BLaER1 (cell line): ENCODE measurements at regions not wholly inside any gene's neighbourhood (a gene's known extent, or its start where the extent isn't known, plus 50 kb on each side); places are given as distances from the start of the nearest gene placed in this dataset.

Source experiments
- H3K27ac ChIP-seq: shearing (Covaris generic); formaldehyde crosslinking; 2 replicates; pipeline ENCODE4 v1.8.1; 2022
- H3K27me3 ChIP-seq: shearing (Covaris generic); formaldehyde crosslinking; 2 replicates; pipeline ENCODE4 v1.8.1; 2022
- H3K36me3 ChIP-seq: shearing (Covaris generic); formaldehyde crosslinking; 2 replicates; pipeline ENCODE4 v1.8.1; 2022
- H3K4me1 ChIP-seq: shearing (Covaris generic); formaldehyde crosslinking; 2 replicates; pipeline ENCODE4 v1.8.1; 2022
- H3K4me2 ChIP-seq: shearing (Covaris generic); formaldehyde crosslinking; 2 replicates; pipeline ENCODE4 v1.8.1; 2022
- H3K4me3 ChIP-seq: shearing (Covaris generic); formaldehyde crosslinking; 2 replicates; pipeline ENCODE4 v1.8.1; 2022
- H3K9ac ChIP-seq: shearing (Covaris generic); formaldehyde crosslinking; 2 replicates; pipeline ENCODE4 v1.8.1; 2022
- H3K9me3 ChIP-seq: shearing (Covaris generic); formaldehyde crosslinking; 2 replicates; pipeline ENCODE4 v1.8.1; 2022
- H4K20me1 ChIP-seq: shearing (Covaris generic); formaldehyde crosslinking; 2 replicates; pipeline ENCODE4 v1.8.1; 2022
- Cebpa-rat ChIP-seq: shearing (Covaris generic); IDR thresholded peaks from 2 replicates; pipeline ENCODE4 v1.8.1; 2022

GRCh38 chr9:107431461-107431860 is 58.1 kb downstream of the KLF4 start:
- Histone ChIP-seq H3K9ac (no peak overlapping the region), H3K27ac (no peak overlapping the region), H3K4me2 (no peak overlapping the region), H4K20me1 (no peaks in the 10 kb centered on the region), H3K27me3 (no peaks in the 10 kb centered on the region), H3K4me3 (no peak overlapping the region), H3K4me1 (no peaks in the 10 kb centered on the region), H3K36me3 (no peaks in the 10 kb centered on the region), H3K9me3 (no peaks in the 10 kb centered on the region)
- TF ChIP-seq Cebpa-rat: no peak

GRCh38 chr9:107430071-107430470 is 59.5 kb downstream of the KLF4 start:
- Histone ChIP-seq H3K9me3 (no peaks in the 10 kb centered on the region), H3K4me2 (no peak overlapping the region), H3K9ac (no peak overlapping the region), H3K4me1 (no peaks in the 10 kb centered on the region), H3K36me3 (no peaks in the 10 kb centered on the region), H3K27me3 (no peaks in the 10 kb centered on the region), H4K20me1 (no peaks in the 10 kb centered on the region), H3K4me3 (no peak overlapping the region), H3K27ac (no peak overlapping the region)
- TF ChIP-seq Cebpa-rat: no peak

GRCh38 chr9:107426126-107426525 is 63.4 kb downstream of the KLF4 start:
- no peak overlapping the region for H3K4me3 ChIP-seq
- TF ChIP-seq Cebpa-rat: no peak
- no peak overlapping the region for H3K27ac ChIP-seq
- H4K20me1 ChIP-seq: no peaks in the 10 kb centered on the region
- H3K36me3 ChIP-seq: no peaks in the 10 kb centered on the region
- no peaks in the 10 kb centered on the region for H3K9me3 ChIP-seq
- H3K4me2 ChIP-seq: no peak overlapping the region
- H3K4me1 ChIP-seq: peaks cover 4% of the 10 kb centered on the region; the same call in 1 of the 2 replicates
- H3K27me3 ChIP-seq: no peaks in the 10 kb centered on the region
- H3K9ac ChIP-seq: no peak overlapping the region

GRCh38 chr9:107425101-107426025 is 64.2 kb downstream of the KLF4 start:
- no peaks in the 10 kb centered on the region for H3K27me3 ChIP-seq
- no peak overlapping the region for H3K4me3 ChIP-seq
- no peak for TF ChIP-seq Cebpa-rat
- H3K4me2 ChIP-seq: no peak overlapping the region
- no peak overlapping the region for H3K9ac ChIP-seq
- no peaks in the 10 kb centered on the region for H3K36me3 ChIP-seq
- H3K27ac ChIP-seq: no peak overlapping the region
- peaks cover 4% of the 10 kb centered on the region; the same call in 1 of the 2 replicates for H3K4me1 ChIP-seq
- no peaks in the 10 kb centered on the region for H4K20me1 ChIP-seq
- H3K9me3 ChIP-seq: no peaks in the 10 kb centered on the region

GRCh38 chr9:107423540-107423939 is 66.0 kb downstream of the KLF4 start:
- TF ChIP-seq Cebpa-rat: no peak
- H3K4me3 ChIP-seq: no peak overlapping the region
- H3K9ac ChIP-seq: no peak overlapping the region
- no peak overlapping the region for H3K4me2 ChIP-seq
- no peaks in the 10 kb centered on the region for H4K20me1 ChIP-seq
- H3K36me3 ChIP-seq: no peaks in the 10 kb centered on the region
- no peaks in the 10 kb centered on the region for H3K9me3 ChIP-seq
- no peak overlapping the region for H3K27ac ChIP-seq
- H3K4me1 ChIP-seq: peaks cover 4% of the 10 kb centered on the region; the same call in 1 of the 2 replicates
- no peaks in the 10 kb centered on the region for H3K27me3 ChIP-seq

GRCh38 chr9:107422189-107423185 is 67.1 kb downstream of the KLF4 start:
- TF ChIP-seq Cebpa-rat: no peak
- Histone ChIP-seq H3K4me2 (no peak overlapping the region), H3K4me1 (peaks cover 4% of the 10 kb centered on the region; the same call in 1 of the 2 replicates), H3K27ac (no peak overlapping the region), H3K4me3 (no peak overlapping the region), H3K9me3 (no peaks in the 10 kb centered on the region), H4K20me1 (no peaks in the 10 kb centered on the region), H3K9ac (no peak overlapping the region), H3K36me3 (no peaks in the 10 kb centered on the region), H3K27me3 (no peaks in the 10 kb centered on the region)

- H3K36me3 ChIP-seq: no peaks in the 10 kb centered on the region
- no peaks in the 10 kb centered on the region for H3K27me3 ChIP-seq
- no peak overlapping the region for H3K4me2 ChIP-seq
- TF ChIP-seq Cebpa-rat: no peak
- no peaks in the 10 kb centered on the region for H3K4me1 ChIP-seq
- no peaks in the 10 kb centered on the region for H4K20me1 ChIP-seq
- no peak overlapping the region for H3K27ac ChIP-seq
- H3K9me3 ChIP-seq: no peaks in the 10 kb centered on the region
- no peak overlapping the region for H3K4me3 ChIP-seq
- H3K9ac ChIP-seq: no peak overlapping the region
Measured at GRCh38 chr9:107410420-107410819, 79.1 kb downstream of the KLF4 start.

GRCh38 chr9:107409581-107410389 is 79.8 kb downstream of the KLF4 start:
- no peak for TF ChIP-seq Cebpa-rat
- Histone ChIP-seq H3K4me2 (no peak overlapping the region), H3K27ac (no peak overlapping the region), H3K36me3 (no peaks in the 10 kb centered on the region), H4K20me1 (no peaks in the 10 kb centered on the region), H3K9ac (no peak overlapping the region), H3K4me3 (no peak overlapping the region), H3K4me1 (no peaks in the 10 kb centered on the region), H3K9me3 (no peaks in the 10 kb centered on the region), H3K27me3 (no peaks in the 10 kb centered on the region)

GRCh38 chr9:107407675-107408074 is 81.9 kb downstream of the KLF4 start:
- Histone ChIP-seq H3K9ac (no peak overlapping the region), H3K27ac (no peak overlapping the region), H3K4me2 (no peak overlapping the region), H3K4me3 (no peak overlapping the region), H4K20me1 (no peaks in the 10 kb centered on the region), H3K4me1 (0 out of 2 replicates have a peak, but pooled peaks cover under 1% of the 10 kb centered on the region), H3K9me3 (no peaks in the 10 kb centered on the region), H3K27me3 (no peaks in the 10 kb centered on the region), H3K36me3 (no peaks in the 10 kb centered on the region)
- TF ChIP-seq Cebpa-rat: no peak
